HEK293 (cell line): ENCODE measurements at regions not wholly inside any gene's neighbourhood (a gene's known extent, or its start where the extent isn't known, plus 50 kb on each side); places are given as distances from the start of the nearest gene placed in this dataset.

Experiments
- CTCF ChIA-PET: fragments of 350-600 bp; formaldehyde crosslinking; extraction: SDS; loops from one replicate; lab custom pipeline; 2021; ENCODE audit warnings: antibody characterized with exemption; lab: Yijun Ruan, JAX
- POLR2A ChIA-PET: fragments of 300-600 bp; formaldehyde crosslinking; extraction: SDS; loops from one replicate; lab custom pipeline; 2020; ENCODE audit warnings: antibody characterized with exemption, inconsistent platforms; lab: Yijun Ruan, JAX
- H3K27ac ChIP-seq: fragments of 200-500 bp; sonication (Bioruptor generic); 2 replicates; pipeline ENCODE4 v1.5.1; 2014; ENCODE audit warnings: low read depth, low read length, control low read depth, inconsistent platforms; ENCODE audit errors: extremely low read depth
- H3K36me3 ChIP-seq, 2 experiments: fragments of 200-500 bp in 1 of 2; sonication (Bioruptor generic) in 1 of 2; 1 replicate in 1 of 2; 2 replicates in 1 of 2; pipeline ENCODE4 v1.5.1; 2014 to 2017; ENCODE audit warnings: inconsistent platforms in 2 of 2, low read length in 2 of 2; ENCODE audit not compliant: control insufficient read depth in 2 of 2, insufficient read depth in 1 of 2
- H3K4me1 ChIP-seq: fragments of 200-500 bp; sonication (Bioruptor generic); 2 replicates; pipeline ENCODE4 v1.5.1; 2014; ENCODE audit warnings: mild to moderate bottlenecking, low read length, inconsistent platforms; ENCODE audit not compliant: control insufficient read depth, insufficient read depth
- H3K4me3 ChIP-seq: 2 replicates; pipeline ENCODE4 v1.5.1; 2011; ENCODE audit warnings: low read depth, mild to moderate bottlenecking, control low read depth, low read length, moderate library complexity
- H3K9me3 ChIP-seq: fragments of 200-500 bp; sonication (Bioruptor generic); 2 replicates; pipeline ENCODE4 v1.5.1; 2014; ENCODE audit warnings: low read depth, low read length, inconsistent platforms; ENCODE audit not compliant: control insufficient read depth, insufficient read depth
- EGR2 ChIP-seq: fragments of 450-650 bp; formaldehyde crosslinking; IDR thresholded peaks from 2 replicates; pipeline ENCODE4 v1.5.1; 2016; ENCODE audit warnings: low read depth, missing biosample characterization, missing genetic modification characterization
- FEZF1 ChIP-seq: fragments of 450-650 bp; formaldehyde crosslinking; IDR thresholded peaks from 2 replicates; pipeline ENCODE4 v1.5.1; 2016; ENCODE audit warnings: missing biosample characterization, missing genetic modification characterization
- REPIN1 ChIP-seq: fragments of 450-650 bp; formaldehyde crosslinking; IDR thresholded peaks from 2 replicates; pipeline ENCODE4 v1.5.1; 2017; ENCODE audit warnings: missing biosample characterization, missing genetic modification characterization, low read depth
- SCRT1 ChIP-seq: fragments of 450-650 bp; formaldehyde crosslinking; IDR thresholded peaks from 2 replicates; pipeline ENCODE4 v1.5.1; 2016; ENCODE audit warnings: missing biosample characterization, missing genetic modification characterization, borderline replicate concordance
- SCRT2 ChIP-seq: fragments of 450-650 bp; formaldehyde crosslinking; IDR thresholded peaks from 2 replicates; pipeline ENCODE4 v1.5.1; 2016; ENCODE audit warnings: missing biosample characterization, missing genetic modification characterization
- SP7 ChIP-seq: fragments of 450-650 bp; formaldehyde crosslinking; IDR thresholded peaks from 2 replicates; pipeline ENCODE4 v1.5.1; 2016; ENCODE audit warnings: missing biosample characterization, missing genetic modification characterization
- WT1 ChIP-seq: fragments of 450-650 bp; formaldehyde crosslinking; IDR thresholded peaks from 2 replicates; pipeline ENCODE4 v1.5.1; 2016; ENCODE audit warnings: missing biosample characterization, missing genetic modification characterization
- ZFP69B ChIP-seq: fragments of 450-650 bp; formaldehyde crosslinking; IDR thresholded peaks from 2 replicates; pipeline ENCODE4 v1.5.1; 2016; ENCODE audit warnings: missing biosample characterization, missing genetic modification characterization
- ZNF133 ChIP-seq: fragments of 450-650 bp; formaldehyde crosslinking; IDR thresholded peaks from 2 replicates; pipeline ENCODE4 v1.5.1; 2016; ENCODE audit warnings: missing biosample characterization, missing genetic modification characterization
- ZNF221 ChIP-seq: fragments of 450-650 bp; formaldehyde crosslinking; IDR thresholded peaks from 2 replicates; pipeline ENCODE4 v1.5.1; 2017; ENCODE audit warnings: missing biosample characterization, missing genetic modification characterization, borderline replicate concordance
- ZNF239 ChIP-seq: fragments of 450-650 bp; formaldehyde crosslinking; IDR thresholded peaks from 2 replicates; pipeline ENCODE4 v1.5.1; 2016; ENCODE audit warnings: missing biosample characterization, missing genetic modification characterization
- ZNF335 ChIP-seq: fragments of 450-650 bp; formaldehyde crosslinking; conservative IDR thresholded peaks from 2 replicates; pipeline ENCODE4 v1.5.1; 2016; ENCODE audit warnings: missing biosample characterization, missing genetic modification characterization
- ZNF350 ChIP-seq: fragments of 450-650 bp; formaldehyde crosslinking; IDR thresholded peaks from 2 replicates; pipeline ENCODE4 v1.5.0; 2017; ENCODE audit warnings: missing biosample characterization, mild to moderate bottlenecking, missing genetic modification characterization
- ZNF416 ChIP-seq: fragments of 450-650 bp; formaldehyde crosslinking; IDR thresholded peaks from 2 replicates; pipeline ENCODE4 v1.5.1; 2016; ENCODE audit warnings: missing biosample characterization, missing genetic modification characterization
- ZNF560 ChIP-seq: fragments of 450-650 bp; formaldehyde crosslinking; IDR thresholded peaks from 2 replicates; pipeline ENCODE4 v1.5.1; 2017; ENCODE audit warnings: missing biosample characterization, missing genetic modification characterization, borderline replicate concordance
- ZNF561 ChIP-seq: fragments of 450-650 bp; IDR thresholded peaks from 2 replicates; pipeline ENCODE4 v1.5.1; 2018; ENCODE audit warnings: missing biosample characterization, missing genetic modification characterization, borderline replicate concordance
- ZNF701 ChIP-seq: fragments of 450-650 bp; formaldehyde crosslinking; IDR thresholded peaks from 2 replicates; pipeline ENCODE4 v1.5.1; 2016; ENCODE audit warnings: missing biosample characterization, missing genetic modification characterization
- ZNF776 ChIP-seq: fragments of 450-650 bp; formaldehyde crosslinking; IDR thresholded peaks from 2 replicates; pipeline ENCODE4 v1.5.0; 2017; ENCODE audit warnings: missing biosample characterization, missing genetic modification characterization, borderline replicate concordance
- TF ChIP-seq, protein P1 (sequence below): fragments of 450-650 bp; formaldehyde crosslinking; IDR thresholded peaks from 2 replicates; pipeline ENCODE4 v1.5.0; 2017; ENCODE audit warnings: missing biosample characterization, missing genetic modification characterization, borderline replicate concordance
- TF ChIP-seq, protein P2 (sequence below): IDR thresholded peaks from 2 replicates; pipeline ENCODE4 v1.6.1; 2011; ENCODE audit warnings: mild to moderate bottlenecking, low read depth, low read length, borderline replicate concordance
- TF ChIP-seq, protein P3 (sequence below): fragments of 450-650 bp; formaldehyde crosslinking; IDR thresholded peaks from 2 replicates; pipeline ENCODE4; 2016; ENCODE audit warnings: missing biosample characterization, missing genetic modification characterization
- TF ChIP-seq, protein P4 (sequence below): fragments of 450-650 bp; formaldehyde crosslinking; IDR thresholded peaks from 2 replicates; pipeline ENCODE4 v1.5.1; 2016; ENCODE audit warnings: missing biosample characterization, missing genetic modification characterization, borderline replicate concordance

DNA sequence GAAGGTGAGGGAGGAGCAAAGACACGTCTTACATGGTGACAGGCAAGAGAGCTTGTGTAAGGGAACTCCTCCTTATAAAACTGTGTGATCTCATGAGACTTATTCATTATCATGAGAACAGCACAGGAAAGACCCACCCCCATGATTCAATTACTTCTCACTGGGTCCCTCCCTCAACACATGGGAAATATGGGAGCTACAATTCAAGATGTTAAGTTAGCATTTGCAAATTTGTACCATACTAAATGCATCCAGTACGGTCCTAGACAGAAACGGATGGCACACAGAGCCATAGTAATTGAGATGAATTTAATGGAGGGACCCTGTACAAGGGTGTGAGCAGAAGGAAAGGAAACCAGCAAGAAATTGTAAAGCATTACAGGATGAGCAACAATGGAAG lies 765.8 kb upstream of the API5 start:
- H3K4me1 ChIP-seq: no peaks in the 10 kb centered on the region
- H3K9me3 ChIP-seq: no peaks in the 10 kb centered on the region
- H3K27ac ChIP-seq: no peak overlapping the region
- POLR2A ChIA-PET: no interaction called here
- CTCF ChIA-PET: interaction anchor here (1.4 kb wide), 1 partner anchor 21 kb away, joined by 3 read pairs; no protein-coding TSS in a partner anchor
- TF ChIP-seq ZNF560 (tag by site-specific recombination) (no peak), ZNF335 (tag by site-specific recombination) (no peak), ZNF701 (tag by site-specific recombination) (no peak), ZNF416 (tag by site-specific recombination) (no peak), REPIN1 (tag by site-specific recombination) (no peak), SP7 (tag by site-specific recombination) (no peak), SCRT2 (tag by site-specific recombination) (no peak), ZNF133 (tag by site-specific recombination) (no peak)
- TF ChIP-seq, protein P1, sequence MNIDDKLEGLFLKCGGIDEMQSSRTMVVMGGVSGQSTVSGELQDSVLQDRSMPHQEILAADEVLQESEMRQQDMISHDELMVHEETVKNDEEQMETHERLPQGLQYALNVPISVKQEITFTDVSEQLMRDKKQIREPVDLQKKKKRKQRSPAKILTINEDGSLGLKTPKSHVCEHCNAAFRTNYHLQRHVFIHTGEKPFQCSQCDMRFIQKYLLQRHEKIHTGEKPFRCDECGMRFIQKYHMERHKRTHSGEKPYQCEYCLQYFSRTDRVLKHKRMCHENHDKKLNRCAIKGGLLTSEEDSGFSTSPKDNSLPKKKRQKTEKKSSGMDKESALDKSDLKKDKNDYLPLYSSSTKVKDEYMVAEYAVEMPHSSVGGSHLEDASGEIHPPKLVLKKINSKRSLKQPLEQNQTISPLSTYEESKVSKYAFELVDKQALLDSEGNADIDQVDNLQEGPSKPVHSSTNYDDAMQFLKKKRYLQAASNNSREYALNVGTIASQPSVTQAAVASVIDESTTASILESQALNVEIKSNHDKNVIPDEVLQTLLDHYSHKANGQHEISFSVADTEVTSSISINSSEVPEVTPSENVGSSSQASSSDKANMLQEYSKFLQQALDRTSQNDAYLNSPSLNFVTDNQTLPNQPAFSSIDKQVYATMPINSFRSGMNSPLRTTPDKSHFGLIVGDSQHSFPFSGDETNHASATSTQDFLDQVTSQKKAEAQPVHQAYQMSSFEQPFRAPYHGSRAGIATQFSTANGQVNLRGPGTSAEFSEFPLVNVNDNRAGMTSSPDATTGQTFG (tag by site-specific recombination): no peak
- H3K4me3 ChIP-seq: no peak overlapping the region
- H3K36me3 ChIP-seq: no peaks in the 10 kb centered on the region

DNA sequence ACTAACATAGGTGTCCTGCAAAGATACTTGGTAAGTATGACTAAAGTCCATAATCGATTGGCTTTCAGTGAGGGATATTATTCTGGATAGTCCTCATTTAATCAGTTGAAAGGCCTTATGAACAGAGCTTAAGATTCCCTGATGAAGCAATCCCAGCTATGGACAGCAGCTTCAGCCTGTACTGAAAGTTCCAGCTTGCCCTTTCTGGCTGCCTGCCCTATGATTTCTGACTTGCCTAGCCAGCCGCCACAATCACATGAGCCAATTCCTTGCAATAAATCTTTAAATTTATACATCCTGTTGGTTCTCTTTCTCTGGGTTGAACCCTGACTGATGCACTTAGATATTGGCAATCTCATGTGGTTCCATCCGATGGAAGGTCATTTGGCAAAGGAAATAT lies 759.0 kb upstream of the API5 start:
- H3K36me3 ChIP-seq: no peaks in the 10 kb centered on the region
- CTCF ChIA-PET: no interaction called here
- H3K4me1 ChIP-seq: no peaks in the 10 kb centered on the region
- H3K27ac ChIP-seq: no peak overlapping the region
- POLR2A ChIA-PET: no interaction called here
- H3K9me3 ChIP-seq: no peaks in the 10 kb centered on the region
- TF ChIP-seq, protein P2, sequence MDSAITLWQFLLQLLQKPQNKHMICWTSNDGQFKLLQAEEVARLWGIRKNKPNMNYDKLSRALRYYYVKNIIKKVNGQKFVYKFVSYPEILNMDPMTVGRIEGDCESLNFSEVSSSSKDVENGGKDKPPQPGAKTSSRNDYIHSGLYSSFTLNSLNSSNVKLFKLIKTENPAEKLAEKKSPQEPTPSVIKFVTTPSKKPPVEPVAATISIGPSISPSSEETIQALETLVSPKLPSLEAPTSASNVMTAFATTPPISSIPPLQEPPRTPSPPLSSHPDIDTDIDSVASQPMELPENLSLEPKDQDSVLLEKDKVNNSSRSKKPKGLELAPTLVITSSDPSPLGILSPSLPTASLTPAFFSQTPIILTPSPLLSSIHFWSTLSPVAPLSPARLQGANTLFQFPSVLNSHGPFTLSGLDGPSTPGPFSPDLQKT: no peak
- TF ChIP-seq EGR2 (tag by site-specific recombination) (no peak), SCRT1 (tag by site-specific recombination) (no peak), ZNF221 (no peak), ZNF239 (tag by site-specific recombination) (no peak), FEZF1 (tag by site-specific recombination) (no peak), ZNF350 (tag by site-specific recombination) (no peak), ZNF561 (tag by site-specific recombination) (no peak), ZNF776 (no peak), WT1 (tag by site-specific recombination) (no peak), ZFP69B (tag by site-specific recombination) (no peak)
- TF ChIP-seq, protein P3, sequence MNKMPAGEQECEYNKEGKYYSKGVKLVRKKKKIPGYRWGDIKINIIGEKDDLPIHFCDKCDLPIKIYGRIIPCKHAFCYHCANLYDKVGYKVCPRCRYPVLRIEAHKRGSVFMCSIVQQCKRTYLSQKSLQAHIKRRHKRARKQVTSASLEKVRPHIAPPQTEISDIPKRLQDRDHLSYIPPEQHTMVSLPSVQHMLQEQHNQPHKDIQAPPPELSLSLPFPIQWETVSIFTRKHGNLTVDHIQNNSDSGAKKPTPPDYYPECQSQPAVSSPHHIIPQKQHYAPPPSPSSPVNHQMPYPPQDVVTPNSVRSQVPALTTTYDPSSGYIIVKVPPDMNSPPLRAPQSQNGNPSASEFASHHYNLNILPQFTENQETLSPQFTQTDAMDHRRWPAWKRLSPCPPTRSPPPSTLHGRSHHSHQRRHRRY (tag by site-specific recombination): no peak
- TF ChIP-seq, protein P4, sequence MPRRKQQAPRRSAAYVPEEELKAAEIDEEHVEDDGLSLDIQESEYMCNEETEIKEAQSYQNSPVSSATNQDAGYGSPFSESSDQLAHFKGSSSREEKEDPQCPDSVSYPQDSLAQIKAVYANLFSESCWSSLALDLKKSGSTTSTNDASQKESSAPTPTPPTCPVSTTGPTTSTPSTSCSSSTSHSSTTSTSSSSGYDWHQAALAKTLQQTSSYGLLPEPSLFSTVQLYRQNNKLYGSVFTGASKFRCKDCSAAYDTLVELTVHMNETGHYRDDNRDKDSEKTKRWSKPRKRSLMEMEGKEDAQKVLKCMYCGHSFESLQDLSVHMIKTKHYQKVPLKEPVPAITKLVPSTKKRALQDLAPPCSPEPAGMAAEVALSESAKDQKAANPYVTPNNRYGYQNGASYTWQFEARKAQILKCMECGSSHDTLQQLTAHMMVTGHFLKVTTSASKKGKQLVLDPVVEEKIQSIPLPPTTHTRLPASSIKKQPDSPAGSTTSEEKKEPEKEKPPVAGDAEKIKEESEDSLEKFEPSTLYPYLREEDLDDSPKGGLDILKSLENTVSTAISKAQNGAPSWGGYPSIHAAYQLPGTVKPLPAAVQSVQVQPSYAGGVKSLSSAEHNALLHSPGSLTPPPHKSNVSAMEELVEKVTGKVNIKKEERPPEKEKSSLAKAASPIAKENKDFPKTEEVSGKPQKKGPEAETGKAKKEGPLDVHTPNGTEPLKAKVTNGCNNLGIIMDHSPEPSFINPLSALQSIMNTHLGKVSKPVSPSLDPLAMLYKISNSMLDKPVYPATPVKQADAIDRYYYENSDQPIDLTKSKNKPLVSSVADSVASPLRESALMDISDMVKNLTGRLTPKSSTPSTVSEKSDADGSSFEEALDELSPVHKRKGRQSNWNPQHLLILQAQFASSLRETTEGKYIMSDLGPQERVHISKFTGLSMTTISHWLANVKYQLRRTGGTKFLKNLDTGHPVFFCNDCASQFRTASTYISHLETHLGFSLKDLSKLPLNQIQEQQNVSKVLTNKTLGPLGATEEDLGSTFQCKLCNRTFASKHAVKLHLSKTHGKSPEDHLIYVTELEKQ (tag by site-specific recombination): no peak
- TF ChIP-seq, all 188 proteins: peak for 0
- no peak overlapping the region for H3K4me3 ChIP-seq
